DMS153 (cell line): ENCODE measurements at regions not wholly inside any gene's neighbourhood (a gene's known extent, or its start where the extent isn't known, plus 50 kb on each side); places are given as distances from the start of the nearest gene placed in this dataset.

Source experiments
- DNase-seq: peaks from one replicate; lab custom pipeline; 2025; lab: John Stamatoyannopoulos, UW

- no peak for DNase-seq
These were observed 129.5 kb upstream of the PRNP start for GRCh38 chr20:4556781-4557180.

GRCh38 chr20:4555188-4555890 lies 130.9 kb upstream of the PRNP start:
- no peak for DNase-seq

GRCh38 chr20:4554346-4554745 lies 131.9 kb upstream of the PRNP start:
- DNase-seq: no peak

- DNase-seq: no peak
These were observed 134.1 kb upstream of the PRNP start for GRCh38 chr20:4552075-4552640.

GRCh38 chr20:4550740-4551139 lies 135.5 kb upstream of the PRNP start:
- no peak for DNase-seq

- no peak for DNase-seq
These were observed 136.5 kb upstream of the PRNP start for GRCh38 chr20:4549711-4550259.

GRCh38 chr20:4548552-4548951 lies 137.7 kb upstream of the PRNP start:
- no peak for DNase-seq

- DNase-seq: no peak
These were observed 139.5 kb upstream of the PRNP start for GRCh38 chr20:4546786-4547185.

GRCh38 chr20:4546342-4546741 lies 139.9 kb upstream of the PRNP start:
- DNase-seq: no peak

- DNase-seq: no peak
These were observed 140.7 kb upstream of the PRNP start for GRCh38 chr20:4545526-4545925.

GRCh38 chr20:4544765-4545164 lies 141.5 kb upstream of the PRNP start:
- DNase-seq: no peak

- no peak for DNase-seq
These were observed 144.0 kb upstream of the PRNP start for GRCh38 chr20:4542270-4542669.

GRCh38 chr20:4534315-4534714 lies 151.9 kb upstream of the PRNP start:
- DNase-seq: no peak

GRCh38 chr20:4533368-4534133 lies 152.7 kb upstream of the PRNP start:
- no peak for DNase-seq

GRCh38 chr20:4532772-4533171 lies 153.5 kb upstream of the PRNP start:
- DNase-seq: no peak

- DNase-seq: no peak
These were observed 161.5 kb upstream of the PRNP start for GRCh38 chr20:4524792-4525191.

GRCh38 chr20:4524307-4524706 lies 161.9 kb upstream of the PRNP start:
- DNase-seq: no peak

GRCh38 chr20:4522310-4522709 lies 163.9 kb upstream of the PRNP start:
- no peak for DNase-seq

- no peak for DNase-seq
These were observed 164.9 kb upstream of the PRNP start for GRCh38 chr20:4521170-4521968.

GRCh38 chr20:4519534-4519933 lies 166.7 kb upstream of the PRNP start:
- DNase-seq: no peak

GRCh38 chr20:4516876-4517275 lies 169.4 kb upstream of the PRNP start:
- no peak for DNase-seq

GRCh38 chr20:4513720-4514119 lies 172.5 kb upstream of the PRNP start:
- DNase-seq: no peak
